HG03095 (cell line): ENCODE measurements at regions not wholly inside any gene's neighbourhood (a gene's known extent, or its start where the extent isn't known, plus 50 kb on each side); places are given as distances from the start of the nearest gene placed in this dataset.

ENCODE experiments used
- ATAC-seq: cut with Tn5 transposase; IDR thresholded peaks from one replicate; pipeline ENCODE4 v1.9.1; 2021; ENCODE audit warnings: moderate library complexity; ENCODE audit not compliant: unreplicated experiment

DNA sequence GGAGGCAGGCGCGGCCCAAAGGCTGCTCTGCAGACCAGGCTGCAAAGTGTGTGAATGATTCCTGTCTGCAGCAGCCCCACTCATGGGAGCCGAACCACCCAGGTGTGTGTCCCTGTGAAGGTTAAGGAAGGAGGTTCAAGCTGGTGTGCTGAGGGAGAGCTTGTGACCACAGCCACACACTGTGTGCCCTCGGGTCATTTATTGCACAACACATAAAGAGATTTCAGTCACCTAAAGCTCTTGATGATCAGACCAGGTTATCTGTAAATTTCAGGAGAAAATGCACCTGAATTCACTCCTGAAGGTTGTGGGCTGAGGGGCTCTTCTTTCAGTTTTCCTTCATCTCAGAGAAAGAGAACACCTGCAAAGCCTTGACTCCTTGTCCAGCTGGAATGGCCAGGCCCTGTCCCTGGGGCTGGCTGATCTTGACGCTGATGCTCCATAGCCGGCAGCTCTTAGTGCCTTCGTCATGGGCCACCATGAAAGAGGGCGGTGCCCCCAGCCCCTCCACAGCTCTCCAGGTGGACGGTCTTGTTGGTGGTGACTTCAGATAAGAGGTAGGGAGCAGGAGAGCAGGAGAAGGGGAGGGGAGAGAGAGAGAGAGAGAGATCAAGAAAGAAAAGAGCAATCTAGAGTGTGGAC lies 110.8 kb upstream of the C1QTNF9B start:
- ATAC-seq, result no peak

DNA sequence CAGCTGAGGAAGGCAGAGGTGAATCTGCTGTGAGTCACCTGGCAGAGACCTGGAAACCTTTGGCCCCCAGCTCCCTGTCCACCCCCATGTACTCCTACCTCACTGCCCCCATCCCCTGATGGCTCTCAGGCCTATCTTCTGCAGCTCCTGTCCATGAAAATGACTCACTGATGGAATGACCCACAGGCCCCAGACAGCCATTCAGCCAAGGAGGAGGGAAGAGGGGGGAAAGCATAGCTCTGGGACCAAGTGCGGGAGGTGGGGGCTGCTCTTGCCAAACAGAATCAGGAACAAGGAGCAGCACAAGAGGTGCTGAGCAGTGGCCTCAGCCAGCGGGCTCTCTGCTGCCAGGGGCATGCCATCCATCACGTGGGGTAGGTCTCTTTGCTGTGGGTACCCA lies 111.4 kb upstream of the C1QTNF9B start:
- no peak for ATAC-seq

DNA sequence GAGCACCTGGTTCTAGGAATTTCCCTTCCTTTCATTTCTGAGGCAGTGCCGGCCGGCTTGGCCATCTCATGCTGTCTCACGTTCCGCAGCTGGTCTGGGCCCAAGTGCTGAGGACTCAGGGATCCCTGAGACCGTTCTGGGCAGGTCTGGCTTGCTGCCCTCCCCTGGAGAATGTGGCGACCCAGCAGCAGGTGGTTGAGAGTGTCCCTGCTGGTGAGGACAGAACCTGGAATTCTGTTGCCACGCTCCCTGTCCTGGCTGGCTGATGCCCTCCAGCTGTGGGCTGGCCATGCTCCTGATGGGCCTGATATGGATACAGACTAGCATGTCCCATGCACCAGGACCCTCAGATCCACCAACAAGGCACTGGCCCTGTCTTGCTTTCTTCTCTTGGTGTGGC lies 114.0 kb upstream of the C1QTNF9B start:
- no peak for ATAC-seq

DNA sequence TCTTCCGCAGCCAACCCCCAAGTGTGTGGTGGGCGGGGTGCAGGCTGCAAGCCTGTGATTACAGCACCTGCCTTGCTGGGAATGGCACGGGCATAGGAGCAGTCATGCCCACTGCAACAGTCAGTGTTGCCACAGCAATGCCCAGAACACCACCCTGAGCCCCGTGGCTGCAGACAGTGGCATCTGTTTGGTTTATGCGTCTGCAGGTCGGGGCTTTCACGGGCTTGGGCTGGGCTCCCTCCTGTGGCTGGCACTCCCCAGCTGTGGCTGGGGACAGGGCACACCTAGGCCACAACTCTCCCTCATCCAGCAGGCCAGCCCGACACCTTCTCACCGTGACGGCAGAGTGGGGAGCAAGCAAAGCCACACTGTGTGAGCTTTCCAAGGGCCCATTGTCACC lies 115.3 kb upstream of the C1QTNF9B start:
- no peak for ATAC-seq

DNA sequence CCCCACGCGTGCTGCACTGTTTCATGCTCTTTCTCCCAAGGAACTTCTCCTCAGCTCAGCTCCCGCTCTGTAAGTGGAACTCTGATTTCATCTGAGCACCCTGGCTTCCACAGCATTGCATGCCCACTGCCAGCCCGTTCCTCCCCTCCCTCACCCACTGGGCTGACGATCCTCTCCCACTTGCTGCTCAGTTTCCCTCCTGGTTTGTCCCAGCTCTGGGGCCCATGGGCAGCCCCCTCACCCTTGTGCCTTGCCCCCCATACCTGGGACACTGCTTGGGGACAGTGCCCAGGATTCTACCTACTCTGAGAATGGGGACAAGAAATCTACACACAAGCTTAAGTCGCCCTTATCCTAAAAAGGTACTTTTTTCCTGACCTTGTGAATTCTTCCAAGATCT lies 115.9 kb upstream of the C1QTNF9B start:
- ATAC-seq, result no peak

DNA sequence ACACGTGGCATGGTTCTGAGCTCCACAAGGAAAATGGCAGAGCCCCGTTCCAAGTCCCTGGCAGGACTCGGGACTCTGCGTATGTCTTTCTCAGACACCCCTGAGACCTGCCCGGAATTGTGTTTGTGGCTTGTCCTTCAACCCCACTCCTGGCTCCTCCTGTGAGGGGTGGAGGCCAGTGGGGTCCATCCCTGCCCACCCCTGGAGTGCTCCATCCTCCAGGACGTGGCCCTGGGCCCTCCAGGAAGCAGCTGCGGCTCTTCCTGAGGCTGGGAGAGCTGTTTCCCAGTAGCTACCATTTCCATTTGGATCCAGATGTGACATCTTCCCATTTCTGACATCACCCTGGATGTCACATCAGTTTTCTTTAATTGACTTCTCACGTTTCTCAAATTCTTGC lies 118.7 kb upstream of the C1QTNF9B start:
- no peak for ATAC-seq

DNA sequence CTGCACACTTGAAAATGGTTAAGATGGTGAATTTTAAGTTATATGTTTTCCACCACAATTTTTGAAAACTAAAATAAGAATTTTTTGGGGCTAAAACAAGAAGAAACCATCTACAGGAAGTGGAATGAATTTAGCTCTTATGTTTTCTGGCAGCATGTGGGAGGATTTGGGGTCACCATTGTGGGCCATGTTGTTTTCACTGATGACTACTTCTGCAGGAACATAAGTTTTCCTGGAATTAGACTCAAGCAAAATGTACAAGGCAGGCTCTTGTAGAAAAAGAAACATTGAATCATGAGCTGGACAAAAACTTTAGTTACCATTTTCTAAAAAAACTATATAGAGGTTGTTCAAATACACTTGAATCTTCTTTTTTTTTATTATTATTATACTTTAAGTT lies 125.3 kb upstream of the C1QTNF9B start:
- no peak for ATAC-seq

DNA sequence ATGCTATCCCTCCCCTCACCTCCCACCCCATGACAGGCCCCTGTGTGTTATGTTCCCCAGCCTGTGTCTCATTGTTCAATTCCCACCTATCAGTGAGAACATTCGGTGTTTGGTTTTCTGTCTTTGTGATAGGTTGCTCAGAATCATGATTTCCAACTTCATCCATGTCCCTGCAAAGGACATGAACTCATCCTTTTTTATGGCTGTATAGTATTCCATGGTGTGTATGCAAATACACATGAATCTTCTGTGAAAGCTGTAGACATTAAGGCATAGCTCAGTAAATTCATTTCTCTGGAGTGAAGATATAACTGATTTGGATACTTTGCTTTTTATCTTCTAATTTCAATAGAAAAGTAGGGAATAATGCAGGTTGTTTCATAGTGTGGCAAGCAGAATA lies 125.8 kb upstream of the C1QTNF9B start:
- ATAC-seq, result no peak

DNA sequence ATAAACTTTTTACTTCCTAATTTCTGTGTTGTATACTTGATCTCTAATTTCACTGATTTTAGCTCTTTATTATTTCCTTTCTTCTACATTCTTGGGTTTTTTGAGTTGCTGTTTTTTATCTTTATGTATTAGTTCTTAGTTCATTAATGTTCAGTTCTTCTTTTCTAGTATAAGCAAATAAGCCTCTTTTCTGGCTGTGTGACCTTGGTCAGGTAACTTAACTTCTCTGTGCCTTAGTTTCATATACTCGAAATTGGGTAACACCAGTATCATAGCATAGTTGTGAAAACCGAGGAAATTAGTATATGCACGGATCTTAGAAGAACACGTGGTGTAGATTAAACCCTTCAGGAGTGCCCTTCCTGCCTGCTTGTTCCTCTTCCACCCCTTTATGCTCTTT lies 130.2 kb upstream of the C1QTNF9B start:
- ATAC-seq, result no peak

DNA sequence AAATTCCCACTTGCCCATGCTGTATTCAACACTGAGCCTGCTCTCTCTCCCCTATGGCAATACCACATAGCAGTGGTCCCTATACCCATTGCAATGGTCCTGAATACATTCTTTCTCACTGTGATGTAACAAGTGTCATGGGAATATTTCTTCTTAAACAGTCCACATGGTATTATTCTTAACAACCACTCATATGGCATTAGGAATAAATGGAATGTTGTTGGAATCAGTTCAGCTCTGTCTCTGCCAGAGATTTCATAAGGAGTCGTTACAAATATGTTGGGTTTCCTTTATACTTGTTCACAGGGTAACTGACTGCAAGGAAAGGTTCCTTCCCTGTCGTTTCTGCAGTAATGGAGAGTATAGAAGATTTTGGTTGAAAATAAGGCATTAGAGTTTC lies 128.3 kb upstream of the SPATA13 start:
- ATAC-seq, result no peak

DNA sequence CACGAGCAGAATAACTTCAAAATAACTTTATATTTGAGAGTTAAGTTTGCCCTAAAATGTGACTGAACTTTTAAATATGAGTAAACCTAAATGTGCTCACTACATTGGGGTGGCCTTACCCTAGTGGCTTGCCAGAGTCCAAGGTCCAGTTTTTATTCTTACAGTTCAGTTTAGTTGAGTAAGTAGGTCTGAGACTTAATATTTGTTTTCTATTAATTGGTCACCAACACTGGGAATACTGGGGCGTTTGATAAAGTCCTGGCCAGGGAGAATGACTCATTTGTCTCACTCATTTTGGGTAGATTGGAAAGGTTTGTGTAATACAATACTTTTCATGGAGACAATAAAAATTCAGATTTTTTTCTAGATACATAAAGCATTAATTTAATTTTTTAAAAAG lies 127.8 kb upstream of the SPATA13 start:
- no peak for ATAC-seq

DNA sequence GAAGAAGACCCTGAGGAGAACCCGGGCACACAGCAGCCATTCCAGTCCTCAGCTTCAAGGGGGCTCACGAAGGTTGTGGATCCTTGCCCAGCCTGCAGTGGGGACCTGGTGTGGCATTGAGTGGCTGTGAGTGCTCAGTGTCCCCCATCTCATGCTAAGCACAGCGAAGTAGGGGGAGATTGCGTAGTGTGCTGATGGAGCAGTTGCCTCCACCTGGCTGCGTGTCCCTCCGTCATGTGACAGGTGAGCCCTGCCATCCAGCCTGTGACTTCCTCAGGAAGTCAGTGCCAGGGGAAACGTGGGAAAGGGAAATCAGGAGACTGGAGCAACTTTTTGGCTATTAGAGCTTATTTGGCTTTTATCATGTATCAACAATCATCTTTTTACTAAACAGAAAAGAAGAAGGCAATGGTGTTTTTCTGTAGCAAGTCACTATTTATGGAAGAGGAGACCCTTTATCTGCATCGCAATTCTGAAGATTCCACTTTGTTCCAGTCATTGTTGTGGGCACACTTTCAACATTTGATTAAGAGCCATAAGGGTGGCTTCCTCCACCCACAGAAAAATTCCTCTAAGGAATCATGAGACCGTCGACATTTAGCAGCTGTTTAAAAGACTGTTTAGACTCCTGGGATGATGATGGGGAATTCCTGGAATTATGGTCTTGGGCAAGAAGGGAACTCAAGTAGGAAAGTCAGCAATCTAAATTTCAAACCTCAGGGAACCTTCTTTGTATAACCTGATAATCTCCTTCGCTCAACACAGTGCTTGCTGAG lies 126.8 kb upstream of the SPATA13 start:
- ATAC-seq, result no peak

DNA sequence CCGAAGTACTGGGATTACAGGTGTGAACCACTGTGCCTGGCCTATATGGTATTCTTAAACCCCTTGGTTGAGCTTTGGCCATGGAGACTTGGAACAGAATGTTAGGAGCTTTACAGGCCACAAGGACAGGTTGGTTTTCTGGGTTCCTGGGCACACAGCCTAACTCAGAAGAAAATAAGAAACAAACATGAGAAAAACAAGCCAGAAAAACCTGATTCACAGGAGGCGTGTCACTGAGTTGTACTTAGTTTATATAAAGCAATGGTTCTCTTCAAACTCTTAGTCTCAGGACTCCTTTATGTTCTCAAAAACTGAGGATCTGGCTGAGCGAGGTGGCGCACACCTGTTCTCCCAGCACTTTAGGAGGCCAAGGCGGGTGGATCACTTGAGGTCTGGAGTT lies 125.1 kb upstream of the SPATA13 start:
- no peak for ATAC-seq

DNA sequence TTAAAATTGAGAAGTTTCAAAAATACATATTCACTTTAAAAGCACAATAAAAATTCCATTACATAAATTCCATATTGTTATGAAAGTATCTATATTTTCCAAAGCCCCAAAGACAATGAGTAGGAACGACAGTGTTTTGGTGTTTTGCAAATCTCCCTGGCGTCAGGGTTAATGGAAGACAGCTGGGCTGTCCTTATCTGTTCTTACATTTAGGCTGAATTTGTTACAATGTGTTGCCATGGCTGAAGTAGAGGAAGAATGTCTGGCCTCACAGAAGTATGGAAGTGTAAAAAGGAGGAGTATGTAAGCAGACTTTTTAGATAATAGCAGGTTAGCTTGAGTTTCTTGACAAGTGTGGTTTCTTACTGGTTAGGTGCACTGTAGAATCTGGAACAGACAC lies 124.4 kb upstream of the SPATA13 start:
- no peak for ATAC-seq

DNA sequence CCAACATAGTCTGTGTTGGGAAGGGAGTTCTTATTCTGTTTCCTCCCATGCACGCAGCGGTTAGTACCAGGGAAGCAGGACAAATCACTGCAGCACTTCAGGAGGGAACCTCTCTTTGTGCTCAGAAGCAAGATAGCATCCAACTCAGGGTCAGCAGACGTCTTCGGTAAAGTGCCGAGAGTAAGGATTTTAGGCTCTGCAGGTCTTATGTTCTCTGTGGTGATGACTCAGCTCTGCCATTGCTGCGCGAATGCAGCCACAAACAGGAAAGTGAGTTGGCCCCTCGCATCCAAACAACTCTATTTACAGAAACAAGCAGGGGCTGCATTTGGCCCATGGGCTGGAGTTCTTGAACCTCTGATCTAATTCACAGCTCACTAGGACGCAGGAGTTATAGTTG lies 122.1 kb upstream of the SPATA13 start:
- ATAC-seq, result no peak

DNA sequence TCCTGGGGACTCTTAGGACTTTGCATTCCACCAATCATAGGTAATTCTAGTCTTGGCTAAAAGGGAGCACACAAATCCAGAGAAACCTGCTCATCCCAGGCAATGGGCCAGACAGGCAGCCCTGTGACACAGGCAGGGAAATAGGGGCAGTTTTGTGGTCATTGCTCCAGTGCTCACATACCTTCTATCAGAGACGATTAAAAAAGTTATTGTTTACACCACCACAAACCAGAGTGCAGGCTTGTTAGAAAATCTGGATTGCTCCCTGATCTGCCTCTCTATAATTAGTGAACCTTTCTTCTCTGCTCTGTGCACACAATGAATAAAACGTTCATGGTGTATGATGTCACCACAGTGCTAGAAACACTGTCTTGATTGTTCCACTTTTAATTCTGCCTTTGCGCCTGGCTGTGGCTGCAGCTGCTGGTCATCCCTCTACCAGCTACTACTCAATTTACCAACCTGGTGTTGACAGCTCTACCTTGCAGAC lies 121.6 kb upstream of the SPATA13 start:
- no peak for ATAC-seq

DNA sequence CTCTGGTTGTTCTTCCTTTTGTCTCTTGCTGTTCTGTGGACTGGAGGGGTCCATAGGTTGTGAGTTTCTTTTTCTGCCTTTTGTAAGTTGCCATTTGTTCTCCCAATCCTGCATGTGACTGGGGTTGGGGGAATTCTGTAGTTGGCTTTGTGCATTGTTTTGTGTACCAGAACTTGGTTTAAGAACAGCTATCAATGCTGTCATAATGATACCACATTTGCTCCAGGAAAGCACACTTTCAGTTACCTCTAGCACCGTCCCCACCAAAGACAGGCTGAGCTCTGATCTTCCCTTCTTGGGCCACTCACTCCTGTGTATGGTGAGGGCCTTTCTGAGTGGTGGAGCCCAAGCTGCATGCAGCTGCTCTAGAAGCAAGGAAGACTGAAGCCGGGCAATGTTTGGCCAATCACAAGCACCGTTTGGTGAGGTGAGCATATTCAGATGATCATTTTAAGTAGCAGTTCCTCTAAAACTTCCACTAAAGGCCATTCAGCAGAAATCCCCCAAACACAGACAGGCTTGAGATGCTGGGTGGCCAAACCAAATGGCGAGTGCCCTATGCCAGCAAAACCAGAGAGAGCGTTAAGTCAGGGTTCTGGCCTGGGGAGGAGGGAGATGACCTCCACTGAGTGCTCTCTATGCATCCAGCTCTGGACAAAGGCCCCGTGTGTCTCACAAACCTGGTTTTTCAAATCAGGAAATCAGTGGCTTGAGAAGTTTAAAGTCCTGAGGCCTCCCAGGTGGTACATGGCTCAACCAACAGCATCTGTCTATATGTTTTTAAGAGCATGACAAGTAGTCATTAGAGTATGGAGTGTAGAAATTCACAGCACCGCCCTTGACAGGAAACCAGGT lies 120.7 kb upstream of the SPATA13 start:
- ATAC-seq, result peak; percentile 66

DNA sequence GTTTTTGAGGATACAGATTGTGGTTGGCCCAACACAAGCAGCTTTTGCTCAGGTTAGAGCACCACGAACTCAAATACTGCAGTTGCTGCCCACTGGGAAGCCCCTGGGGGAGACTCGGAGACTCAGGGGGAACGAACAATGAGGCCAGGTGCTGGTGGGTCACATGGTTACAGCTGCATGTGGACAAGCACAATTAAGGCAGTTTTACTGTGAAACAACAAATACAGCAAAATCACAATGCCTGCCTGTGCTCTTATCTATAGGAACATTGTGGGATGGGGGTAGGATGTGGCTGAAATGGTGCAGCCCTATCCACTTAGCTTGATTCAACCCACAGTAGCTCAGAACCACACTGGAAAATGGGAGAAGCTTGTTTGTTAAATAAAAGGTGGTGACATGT lies 119.7 kb upstream of the SPATA13 start:
- no peak for ATAC-seq

DNA sequence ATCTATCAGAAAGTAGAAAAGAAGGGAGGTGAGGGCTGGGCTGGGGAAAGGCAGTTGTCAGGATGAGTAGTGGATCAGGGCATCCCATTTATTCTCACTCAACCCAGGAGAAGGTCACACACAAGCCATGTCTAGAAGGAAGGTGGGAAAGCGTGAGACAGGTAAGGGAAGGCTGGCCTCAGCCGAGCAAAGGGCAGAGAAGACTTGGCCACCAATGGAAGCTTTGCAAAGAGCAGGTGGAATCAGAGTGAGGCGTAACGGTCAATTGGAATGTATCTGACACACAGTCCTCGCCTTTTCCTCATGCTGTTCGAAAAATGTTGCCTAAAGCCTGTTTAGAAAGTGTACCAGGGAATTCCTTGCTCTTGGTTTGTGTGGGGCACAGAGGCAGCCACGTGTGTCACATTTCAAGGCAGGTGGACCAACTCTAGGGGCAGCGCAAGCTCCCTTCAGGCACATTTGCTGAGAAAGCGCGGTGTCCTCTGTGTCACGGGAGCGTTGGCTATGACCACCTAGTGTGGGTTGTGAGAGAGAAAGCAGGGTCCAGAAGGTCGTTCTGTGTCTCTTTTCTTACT lies 118.8 kb upstream of the SPATA13 start:
- ATAC-seq, result no peak

DNA sequence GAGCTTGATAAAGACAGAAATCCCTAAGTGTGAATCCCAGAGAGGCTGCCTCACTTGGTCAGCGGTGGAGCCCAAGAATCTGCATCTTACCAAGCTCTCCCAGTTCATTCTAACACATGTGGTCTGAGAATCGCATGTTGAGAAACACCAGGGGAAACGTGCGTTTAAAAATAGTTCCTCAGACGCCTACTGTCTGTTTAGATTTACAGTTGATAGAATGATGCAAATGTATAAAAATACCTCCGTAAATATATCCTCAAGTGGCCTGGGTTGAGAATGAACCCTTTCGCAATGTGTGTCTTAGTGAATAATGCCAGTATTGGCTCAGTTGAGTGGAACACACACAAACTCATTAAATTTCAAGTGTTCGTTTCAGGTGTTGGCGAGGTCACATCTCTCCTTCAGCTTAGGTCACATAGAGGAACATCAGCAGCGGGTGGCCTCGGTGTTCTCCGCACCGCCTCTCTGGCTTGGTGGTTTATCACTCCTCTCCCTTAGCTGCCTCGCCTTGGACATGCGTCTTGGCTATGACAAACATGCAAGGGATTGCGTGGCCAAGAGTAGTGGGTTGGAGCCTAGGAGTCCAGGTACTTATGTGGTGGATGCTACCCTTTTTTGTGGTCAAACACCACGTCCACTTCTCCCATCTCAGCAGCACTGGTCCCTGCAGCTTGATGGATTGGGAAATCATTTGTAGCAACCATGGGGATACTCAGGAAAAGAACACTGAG lies 117.6 kb upstream of the SPATA13 start:
- no peak for ATAC-seq
